DOHH2 (cell line): ENCODE measurements at regions not wholly inside any gene's neighbourhood (a gene's known extent, or its start where the extent isn't known, plus 50 kb on each side); places are given as distances from the start of the nearest gene placed in this dataset.

ENCODE experiments used
- H3F3A ChIP-seq: fragments of 200-600 bp; sonication (generic), shearing (Covaris generic); 2 replicates; pipeline ENCODE4 v1.6.0; 2016; ENCODE audit warnings: antibody characterized with exemption, mild to moderate bottlenecking; ENCODE audit not compliant: control insufficient read depth, insufficient read depth
- H3K27ac ChIP-seq: fragments of 200-600 bp; sonication (generic); 2 replicates; pipeline ENCODE4 v1.5.1; 2014; ENCODE audit warnings: low read depth, mild to moderate bottlenecking, low read length, moderate library complexity
- H3K27me3 ChIP-seq: fragments of 200-600 bp; sonication (generic); 2 replicates; pipeline ENCODE4 v1.6.1; 2014; ENCODE audit warnings: mild to moderate bottlenecking, low read length, mixed read lengths; ENCODE audit not compliant: control insufficient read depth
- H3K36me3 ChIP-seq: fragments of 200-600 bp; sonication (generic); 2 replicates; pipeline ENCODE4 v1.6.1; 2014; ENCODE audit warnings: mild to moderate bottlenecking, low read length, moderate library complexity, mixed read lengths; ENCODE audit not compliant: control insufficient read depth
- H3K4me1 ChIP-seq: fragments of 200-600 bp; sonication (generic); 2 replicates; pipeline ENCODE4 v1.6.1; 2014; ENCODE audit warnings: mild to moderate bottlenecking, low read length, mixed read lengths; ENCODE audit not compliant: control insufficient read depth
- H3K4me2 ChIP-seq: fragments of 200-600 bp; sonication (generic); 2 replicates; pipeline ENCODE4 v1.6.0; 2014; ENCODE audit warnings: mild to moderate bottlenecking, low read length, moderate library complexity
- H3K4me3 ChIP-seq: fragments of 200-600 bp; sonication (generic); 2 replicates; pipeline ENCODE4 v1.5.1; 2014; ENCODE audit warnings: mild to moderate bottlenecking, low read length, mixed read lengths
- H3K79me2 ChIP-seq: fragments of 200-600 bp; sonication (generic); 2 replicates; pipeline ENCODE4 v1.6.1; 2014; ENCODE audit warnings: mild to moderate bottlenecking, low read length, mixed read lengths; ENCODE audit not compliant: control insufficient read depth
- H3K9me2 ChIP-seq: fragments of 200-600 bp; sonication (generic); replicated peaks from 2 replicates; pipeline ENCODE4 v1.6.1; 2014; ENCODE audit warnings: mild to moderate bottlenecking, low read length, mixed read lengths; ENCODE audit not compliant: control insufficient read depth
- H3K9me3 ChIP-seq: fragments of 200-600 bp; sonication (generic); 2 replicates; pipeline ENCODE4 v1.6.1; 2014; ENCODE audit warnings: antibody characterized with exemption, low read length, mixed read lengths; ENCODE audit not compliant: control insufficient read depth, insufficient read depth
- H4K20me1 ChIP-seq: fragments of 200-600 bp; sonication (generic); 2 replicates; pipeline ENCODE4 v1.6.0; 2014; ENCODE audit warnings: low read depth, mild to moderate bottlenecking, antibody characterized with exemption, low read length, moderate library complexity; ENCODE audit not compliant: control insufficient read depth, insufficient read depth
- CTCF ChIP-seq: fragments of 200-600 bp; sonication (generic); IDR thresholded peaks from one replicate; pipeline ENCODE4 v1.5.1; 2014; ENCODE audit warnings: antibody characterized with exemption, mild to moderate bottlenecking, low read depth, low read length; ENCODE audit not compliant: poor library complexity, severe bottlenecking
- EZH2phosphoT487 ChIP-seq: fragments of 200-600 bp; sonication (generic); IDR thresholded peaks from 2 replicates; pipeline ENCODE4 v1.6.1; 2017; ENCODE audit warnings: borderline replicate concordance, mild to moderate bottlenecking, antibody characterized with exemption, low read length, moderate library complexity, mixed read lengths

GRCh38 chr2:67917332-67918054 is 145.3 kb downstream of the C1D start:
- TF ChIP-seq CTCF (no peak), EZH2phosphoT487 (no peak)
- H3K79me2 ChIP-seq: no peaks in the 10 kb centered on the region
- H3K4me3 ChIP-seq: no peak overlapping the region
- no peaks in the 10 kb centered on the region for H4K20me1 ChIP-seq
- no peaks in the 10 kb centered on the region for H3K36me3 ChIP-seq
- H3K9me3 ChIP-seq: no peaks in the 10 kb centered on the region
- H3K27ac ChIP-seq: no peak overlapping the region
- H3K9me2 ChIP-seq: no peaks in the 10 kb centered on the region
- no peaks in the 10 kb centered on the region for H3K27me3 ChIP-seq
- H3K4me1 ChIP-seq: peaks cover 1% of the 10 kb centered on the region
- H3K4me2 ChIP-seq: no peak overlapping the region
- no peaks in the 10 kb centered on the region for H3F3A ChIP-seq

GRCh38 chr2:67918471-67918870 is 144.3 kb downstream of the C1D start:
- H3F3A ChIP-seq: no peaks in the 10 kb centered on the region
- H3K4me1 ChIP-seq: peaks cover 2% of the 10 kb centered on the region; the same call in 1 of the 2 replicates
- H3K27ac ChIP-seq: no peak overlapping the region

GRCh38 chr2:67919490-67919889 is 143.3 kb downstream of the C1D start:
- Histone ChIP-seq H3K4me2 (no peak overlapping the region), H3K36me3 (no peaks in the 10 kb centered on the region), H3F3A (no peaks in the 10 kb centered on the region), H3K9me3 (no peaks in the 10 kb centered on the region), H3K4me3 (no peak overlapping the region), H3K9me2 (no peaks in the 10 kb centered on the region), H3K79me2 (no peaks in the 10 kb centered on the region), H3K27me3 (no peaks in the 10 kb centered on the region), H3K27ac (no peak overlapping the region), H4K20me1 (no peaks in the 10 kb centered on the region), H3K4me1 (peaks cover 4% of the 10 kb centered on the region; the same call in 1 of the 2 replicates)
- TF ChIP-seq EZH2phosphoT487 (no peak), CTCF (no peak)

More at GRCh38 chr2:67918471-67918870, 144.3 kb downstream of the C1D start:
- Histone ChIP-seq H4K20me1 (no peaks in the 10 kb centered on the region), H3K4me2 (no peak overlapping the region), H3K9me2 (no peaks in the 10 kb centered on the region), H3K79me2 (no peaks in the 10 kb centered on the region), H3K27me3 (no peaks in the 10 kb centered on the region), H3K36me3 (no peaks in the 10 kb centered on the region), H3K4me3 (no peak overlapping the region), H3K9me3 (no peaks in the 10 kb centered on the region)
- TF ChIP-seq EZH2phosphoT487 (no peak), CTCF (no peak)
